Subcutaneous abdominal adipose tissue (tissue), 5 donors: ENCODE measurements at regions not wholly inside any gene's neighbourhood (a gene's known extent, or its start where the extent isn't known, plus 50 kb on each side); places are given as distances from the start of the nearest gene placed in this dataset.

Source experiments
- H3K27ac ChIP-seq: one replicate; pipeline ENCODE4 v1.7.0; 2013; ENCODE audit warnings: low read depth, mild to moderate bottlenecking, inconsistent platforms, low read length, moderate library complexity
- H3K27me3 ChIP-seq, 5 donors: one replicate each; pipeline ENCODE4 v1.7.0; 2013; ENCODE audit warnings: low read length in 5 of 5, inconsistent platforms in 1 of 5; ENCODE audit not compliant: control insufficient read depth in 5 of 5, insufficient read depth in 4 of 5
- H3K36me3 ChIP-seq, 5 donors: one replicate each; pipeline ENCODE4 v1.7.0; 2013; ENCODE audit warnings: low read length in 5 of 5; ENCODE audit not compliant: control insufficient read depth in 5 of 5, insufficient read depth in 5 of 5
- H3K4me1 ChIP-seq, 5 donors: one replicate each; pipeline ENCODE4 v1.7.0; 2013; ENCODE audit warnings: low read length in 5 of 5, mild to moderate bottlenecking in 3 of 5, moderate library complexity in 1 of 5; ENCODE audit not compliant: control insufficient read depth in 5 of 5, insufficient read depth in 5 of 5
- H3K4me3 ChIP-seq, 5 donors: one replicate each; pipeline ENCODE4 v1.7.0; 2013; ENCODE audit warnings: low read length in 5 of 5, low read depth in 1 of 5
- H3K9ac ChIP-seq, 5 donors: one replicate each; pipeline ENCODE4 v1.7.0; 2013; ENCODE audit warnings: low read length in 5 of 5, mild to moderate bottlenecking in 4 of 5, moderate library complexity in 3 of 5
- H3K9me3 ChIP-seq, 5 donors: one replicate each; pipeline ENCODE4 v1.7.0; 2013; ENCODE audit warnings: low read length in 5 of 5; ENCODE audit not compliant: control insufficient read depth in 5 of 5
- donor health status: healthy.
- donor health status: healthy.
- donor health status: healthy.
- donor health status: healthy.
- donor health status: healthy.

- Histone ChIP-seq H3K4me1 (peaks cover 0 to 24% (median 17%) of the 10 kb centered on the region in 5 donors), H3K9ac (no peak overlapping the region), H3K27me3 (no peaks in the 10 kb centered on the region), H3K27ac (no peak overlapping the region), H3K9me3 (no peaks in the 10 kb centered on the region), H3K4me3 (no peak overlapping the region), H3K36me3 (no peaks in the 10 kb centered on the region)
Observed at GRCh38 chr5:59959330-59959729, 65.8 kb upstream of the PDE4D start.

- H3K9me3 ChIP-seq = no peaks in the 10 kb centered on the region
- H3K9ac ChIP-seq = no peak overlapping the region
- peaks cover 0 to 19% (median 13%) of the 10 kb centered on the region in 5 donors for H3K4me1 ChIP-seq
- H3K36me3 ChIP-seq = no peaks in the 10 kb centered on the region
- no peak overlapping the region for H3K4me3 ChIP-seq
- H3K27ac ChIP-seq = peak overlapping the region; percentile 54
- no peaks in the 10 kb centered on the region for H3K27me3 ChIP-seq
Observed at GRCh38 chr5:59956130-59956783, 62.7 kb upstream of the PDE4D start.

GRCh38 chr5:59955241-59955640 lies 61.7 kb upstream of the PDE4D start:
- Histone ChIP-seq H3K36me3 (no peaks in the 10 kb centered on the region), H3K27ac (no peak overlapping the region), H3K27me3 (no peaks in the 10 kb centered on the region), H3K9ac (no peak overlapping the region), H3K9me3 (no peaks in the 10 kb centered on the region), H3K4me1 (peaks cover 0 to 13% (median 13%) of the 10 kb centered on the region in 5 donors), H3K4me3 (no peak overlapping the region)

GRCh38 chr5:59943452-59944113 lies 50.1 kb upstream of the PDE4D start:
- H3K9ac ChIP-seq = no peak overlapping the region
- H3K9me3 ChIP-seq = no peaks in the 10 kb centered on the region
- no peaks in the 10 kb centered on the region for H3K27me3 ChIP-seq
- H3K4me3 ChIP-seq = peak overlapping the region in 1 of 5 donors; percentile 35
- no peaks in the 10 kb centered on the region for H3K36me3 ChIP-seq
- no peak overlapping the region for H3K27ac ChIP-seq
- H3K4me1 ChIP-seq = peaks cover 0 to 33% (median 16%) of the 10 kb centered on the region in 5 donors
